Muscle of leg (tissue), 3 donors: ENCODE measurements at regions not wholly inside any gene's neighbourhood (a gene's known extent, or its start where the extent isn't known, plus 50 kb on each side); places are given as distances from the start of the nearest gene placed in this dataset.
A peak's percentile ranks its signal among the peaks of the same experiment; 100 is the strongest.
"Not testable (repeated sequence)": the region's sequence is repeated elsewhere in the genome, so short reads cannot be mapped to it uniquely, and the experiment has no call there.

Source experiments
- DNase-seq: peaks from one replicate; pipeline ENCODE4 v3.0.0; 2013
- H3K27ac ChIP-seq: one replicate; pipeline ENCODE4 v1.5.1; 2013; ENCODE audit warnings: mild to moderate bottlenecking, low read length, control low read depth
- H3K27me3 ChIP-seq: one replicate; pipeline ENCODE4 v1.6.1; 2013; ENCODE audit warnings: low read length; ENCODE audit not compliant: control insufficient read depth, insufficient read depth
- H3K36me3 ChIP-seq: one replicate; pipeline ENCODE4 v1.6.1; 2013; ENCODE audit warnings: low read length; ENCODE audit not compliant: control insufficient read depth, insufficient read depth
- H3K4me1 ChIP-seq: one replicate; pipeline ENCODE4 v1.6.1; 2013; ENCODE audit warnings: low read length; ENCODE audit not compliant: control insufficient read depth, insufficient read depth
- H3K4me3 ChIP-seq: one replicate; pipeline ENCODE4 v1.5.1; 2013; ENCODE audit warnings: low read length, control low read depth
- H3K9me3 ChIP-seq: replicated peaks from 2 replicates; pipeline ENCODE4 v1.6.1; 2013; ENCODE audit warnings: low read depth, low read length; ENCODE audit not compliant: control insufficient read depth
- whole genome bisulfite sequencing: methylation state at CpG from one replicate; pipeline ENCODE4 v1.1.5; 2013; ENCODE audit warnings: missing lambda C conversion rate; ENCODE audit not compliant: insufficient coverage; 5-methylcytosine and 5-hydroxymethylcytosine counted together

DNA sequence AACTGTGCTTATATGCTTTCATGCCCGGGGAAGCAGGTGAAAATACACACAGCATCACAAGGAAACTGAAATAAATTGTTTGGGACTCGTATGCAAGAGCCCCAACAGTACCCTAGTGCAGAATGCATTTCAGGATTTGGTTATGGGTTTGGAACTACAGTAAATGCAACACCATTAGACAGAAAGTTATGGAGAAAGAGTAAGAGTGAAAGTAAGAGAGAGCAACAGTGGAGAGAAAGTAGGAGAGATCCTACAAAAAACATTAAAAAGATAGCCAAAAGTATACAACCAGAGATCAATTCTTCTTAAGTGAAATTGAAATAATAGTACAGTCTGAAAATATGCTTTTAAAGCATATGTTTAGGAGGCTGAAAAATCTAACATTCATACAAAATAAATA lies 231.1 kb downstream of the TFEC start:
- no peak for DNase-seq
- WGBS: no CpG with 5 or more reads among the region's 2 CpGs
- H3K27ac ChIP-seq: no peak overlapping the region
- H3K9me3 ChIP-seq: no peaks in the 10 kb centered on the region
- H3K4me1 ChIP-seq: no peaks in the 10 kb centered on the region
- H3K27me3 ChIP-seq: no peaks in the 10 kb centered on the region
- no peaks in the 10 kb centered on the region for H3K36me3 ChIP-seq
- H3K4me3 ChIP-seq: no peak overlapping the region

DNA sequence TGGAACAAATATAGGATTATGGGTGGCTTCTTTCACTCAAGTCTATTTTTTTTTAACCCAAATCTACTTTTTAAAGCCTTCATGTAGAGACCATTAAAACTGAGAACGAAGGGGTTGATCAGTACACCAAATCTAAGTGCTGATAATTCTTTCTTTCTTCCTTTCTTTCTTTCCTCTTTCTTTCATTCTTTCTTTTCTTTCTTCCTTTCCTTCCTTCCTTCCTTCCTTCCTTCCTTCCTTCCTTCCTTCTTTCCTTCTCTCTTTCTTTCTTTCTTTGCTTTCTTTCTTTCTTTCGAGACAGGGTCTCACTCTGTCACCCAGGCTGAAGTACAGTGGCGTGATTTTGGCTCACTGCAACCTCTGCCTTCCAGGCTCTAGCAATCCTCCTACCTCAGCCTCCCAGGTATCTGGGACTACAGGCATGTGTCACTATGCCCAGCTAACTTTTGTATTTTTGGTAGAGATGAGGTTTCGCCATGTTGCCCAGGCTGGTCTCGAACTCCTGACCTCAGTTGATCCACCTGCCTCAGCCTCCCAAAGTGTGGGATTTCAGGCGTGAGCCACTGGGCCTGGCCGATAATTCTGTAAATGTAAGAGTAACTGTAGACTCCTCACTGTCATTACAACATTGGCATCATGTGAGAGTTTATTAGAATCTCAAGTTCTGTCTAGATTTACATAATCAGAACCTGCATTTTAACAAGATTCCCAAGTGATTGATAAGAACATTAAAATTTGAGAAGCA lies 236.4 kb downstream of the TFEC start:
- no peak overlapping the region for H3K4me3 ChIP-seq
- no peak overlapping the region for H3K27ac ChIP-seq
- no peak for DNase-seq
- no peaks in the 10 kb centered on the region for H3K36me3 ChIP-seq
- no peaks in the 10 kb centered on the region for H3K27me3 ChIP-seq
- no peaks in the 10 kb centered on the region for H3K4me1 ChIP-seq
- H3K9me3 ChIP-seq: no peaks in the 10 kb centered on the region
- WGBS: 100% methylated on average over 2 of the region's 7 CpGs

DNA sequence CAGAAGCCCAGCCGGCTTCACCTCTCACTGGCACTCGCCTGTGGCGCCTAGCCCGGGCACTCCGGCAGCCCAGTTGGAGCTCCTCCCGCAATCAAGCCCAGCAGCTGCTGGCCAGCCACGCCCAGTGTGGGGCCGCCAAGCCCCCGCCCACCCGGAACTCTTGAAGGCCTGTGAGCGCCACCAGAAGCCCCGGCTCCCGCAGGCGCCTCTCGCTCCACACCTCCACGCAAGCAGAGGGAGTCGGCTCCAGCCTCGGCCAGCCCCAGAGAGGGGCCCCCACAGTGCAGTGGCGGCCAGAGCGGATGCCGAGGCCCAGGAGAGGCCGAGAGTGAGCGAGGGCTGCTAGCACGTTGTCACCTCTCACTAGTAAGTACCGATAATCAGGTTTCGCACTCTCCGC lies 240.7 kb downstream of the TFEC start:
- no peak overlapping the region for H3K4me3 ChIP-seq
- no peak overlapping the region for H3K27ac ChIP-seq
- 95% methylated on average over 26 of the region's 27 CpGs for WGBS
- no peaks in the 10 kb centered on the region for H3K27me3 ChIP-seq
- H3K4me1 ChIP-seq: no peaks in the 10 kb centered on the region
- no peaks in the 10 kb centered on the region for H3K36me3 ChIP-seq
- DNase-seq: no peak
- H3K9me3 ChIP-seq: no peaks in the 10 kb centered on the region

DNA sequence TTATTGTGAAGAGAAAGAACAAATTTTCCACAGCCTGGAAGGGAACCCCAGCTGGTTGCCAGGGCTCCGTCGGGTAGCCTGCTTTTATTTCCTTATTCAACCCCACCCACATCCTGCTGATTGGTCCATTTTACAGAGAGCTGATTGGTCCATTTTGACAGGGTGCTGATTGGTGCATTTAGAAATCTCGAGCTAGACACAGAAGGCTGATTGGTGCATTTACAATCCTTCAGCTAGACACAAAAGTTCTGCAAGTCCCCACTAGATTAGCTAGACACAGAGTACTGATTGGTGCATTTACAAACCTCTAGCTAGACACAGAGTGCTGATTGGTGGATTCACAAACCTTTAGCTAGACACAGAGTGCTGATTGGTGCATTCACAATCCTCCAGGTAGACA lies 241.1 kb downstream of the TFEC start:
- not testable (repeated sequence) for H3K4me1 ChIP-seq, H3K9me3 ChIP-seq, H3K27ac ChIP-seq, H3K36me3 ChIP-seq, H3K27me3 ChIP-seq, H3K4me3 ChIP-seq, DNase-seq
- WGBS: no CpG with 5 or more reads among the region's 3 CpGs

DNA sequence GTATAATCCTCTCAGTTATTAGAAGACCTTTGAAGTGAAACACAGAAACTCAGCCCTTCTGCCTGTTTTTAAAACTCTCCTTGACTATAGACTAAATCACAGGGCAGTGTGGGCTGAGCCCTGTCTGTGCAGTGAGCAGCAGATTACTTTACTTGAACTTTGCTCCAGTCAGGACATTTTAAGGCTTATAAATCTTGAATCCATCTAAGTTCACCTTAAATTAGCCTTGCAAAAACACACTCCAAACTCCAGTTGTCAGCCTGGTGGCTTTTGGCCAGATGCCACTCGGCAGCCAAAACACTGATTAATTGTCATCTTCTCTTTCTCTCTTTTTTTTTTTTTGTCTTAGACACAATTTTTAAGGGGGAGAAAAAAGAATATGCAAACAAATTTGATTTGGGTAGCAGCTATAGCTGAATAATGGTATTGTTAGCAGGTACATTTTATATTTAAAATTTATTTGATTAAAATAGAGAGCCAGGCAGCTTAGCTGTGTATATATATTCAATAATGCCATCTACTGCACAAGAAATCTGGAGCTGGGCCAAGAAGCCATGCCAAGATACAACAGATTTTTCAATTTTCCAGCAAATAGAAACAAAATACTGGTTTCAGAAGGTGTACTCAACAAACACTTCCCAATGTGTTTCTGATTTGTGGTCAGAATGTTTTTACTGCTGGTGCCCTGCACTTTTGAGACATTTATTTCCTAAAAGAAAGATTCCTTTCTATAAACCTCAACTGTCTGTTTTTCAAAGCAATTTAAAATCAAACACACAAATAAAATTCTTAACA lies 247.7 kb downstream of the TFEC start:
- no peaks in the 10 kb centered on the region for H3K27me3 ChIP-seq
- H3K27ac ChIP-seq: no peak overlapping the region
- peak; percentile 41 for DNase-seq
- H3K9me3 ChIP-seq: no peaks in the 10 kb centered on the region
- H3K36me3 ChIP-seq: no peaks in the 10 kb centered on the region
- peaks cover 3% of the 10 kb centered on the region for H3K4me1 ChIP-seq
- no peak overlapping the region for H3K4me3 ChIP-seq
- WGBS: no CpG with 5 or more reads among the region's 1 CpG

DNA sequence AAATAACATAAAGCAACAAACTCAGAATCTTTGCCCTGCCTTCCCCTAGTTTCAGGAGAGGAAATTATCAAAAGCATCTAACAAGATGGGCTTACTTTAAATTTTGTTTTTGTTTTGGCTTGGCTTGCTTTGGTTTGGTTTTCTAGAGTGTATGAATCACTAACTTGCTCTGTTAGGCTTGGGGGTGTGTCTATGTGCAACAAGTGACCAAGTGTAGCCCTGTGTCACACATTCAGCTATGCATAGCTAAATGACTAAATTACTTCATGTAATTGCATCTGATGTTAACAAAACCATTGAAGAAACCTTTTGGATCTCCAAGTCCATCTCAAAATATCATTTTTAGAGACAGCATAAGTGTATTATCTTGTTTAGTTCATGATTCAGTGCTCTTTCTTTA lies 251.0 kb downstream of the TFEC start:
- no peaks in the 10 kb centered on the region for H3K27me3 ChIP-seq
- no peaks in the 10 kb centered on the region for H3K36me3 ChIP-seq
- no peaks in the 10 kb centered on the region for H3K9me3 ChIP-seq
- H3K4me1 ChIP-seq: peaks cover 3% of the 10 kb centered on the region
- no peak overlapping the region for H3K27ac ChIP-seq
- no peak for DNase-seq
- no peak overlapping the region for H3K4me3 ChIP-seq

DNA sequence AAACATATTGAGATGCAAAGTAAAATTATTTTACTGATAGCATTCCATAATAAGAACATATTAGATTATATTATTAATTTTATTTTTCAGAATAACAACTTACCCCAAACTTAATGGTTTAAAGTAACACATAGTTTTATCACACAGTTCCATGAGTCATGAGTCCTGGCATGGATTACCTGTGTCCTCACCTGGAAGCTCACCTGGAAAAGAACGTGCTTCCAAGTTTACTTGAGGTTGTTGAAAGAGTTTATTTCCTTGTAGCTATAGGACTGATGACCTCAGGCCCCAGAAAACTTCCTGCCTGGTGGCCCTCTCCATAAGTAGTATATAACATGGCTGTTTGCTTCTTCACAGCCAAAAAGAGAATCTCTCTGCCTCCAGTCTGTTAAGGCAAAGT lies 254.6 kb downstream of the TFEC start:
- Histone ChIP-seq H3K27me3 (no peaks in the 10 kb centered on the region), H3K27ac (no peak overlapping the region), H3K9me3 (no peaks in the 10 kb centered on the region), H3K36me3 (no peaks in the 10 kb centered on the region), H3K4me3 (no peak overlapping the region), H3K4me1 (no peaks in the 10 kb centered on the region)
- DNase-seq: no peak
- WGBS: 57% methylated on average over 1 of the region's 1 CpG

DNA sequence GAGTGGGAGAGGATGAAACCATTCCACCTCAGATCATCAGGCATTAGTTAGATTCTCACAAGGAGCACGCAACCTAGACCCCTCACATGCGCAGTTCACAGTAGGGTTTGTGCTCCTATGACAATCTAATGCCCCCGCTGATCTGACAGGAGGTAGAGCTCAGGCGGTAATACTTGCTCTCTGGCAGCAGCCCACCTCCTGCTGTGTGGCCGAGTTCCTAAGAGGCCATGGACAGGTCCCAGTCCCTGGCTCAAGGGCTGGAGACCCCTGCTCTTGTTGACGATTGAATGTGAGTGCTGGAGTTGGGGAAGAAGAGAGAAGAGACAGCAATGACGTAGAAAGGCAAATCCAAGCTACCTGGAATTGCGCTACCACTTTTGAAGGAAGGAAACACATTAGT lies 267.2 kb downstream of the TFEC start:
- H3K27ac ChIP-seq: no peak overlapping the region
- no peaks in the 10 kb centered on the region for H3K27me3 ChIP-seq
- H3K9me3 ChIP-seq: no peaks in the 10 kb centered on the region
- WGBS: 83% methylated on average over 8 of the region's 8 CpGs
- no peaks in the 10 kb centered on the region for H3K36me3 ChIP-seq
- H3K4me3 ChIP-seq: no peak overlapping the region
- no peaks in the 10 kb centered on the region for H3K4me1 ChIP-seq
- no peak for DNase-seq

DNA sequence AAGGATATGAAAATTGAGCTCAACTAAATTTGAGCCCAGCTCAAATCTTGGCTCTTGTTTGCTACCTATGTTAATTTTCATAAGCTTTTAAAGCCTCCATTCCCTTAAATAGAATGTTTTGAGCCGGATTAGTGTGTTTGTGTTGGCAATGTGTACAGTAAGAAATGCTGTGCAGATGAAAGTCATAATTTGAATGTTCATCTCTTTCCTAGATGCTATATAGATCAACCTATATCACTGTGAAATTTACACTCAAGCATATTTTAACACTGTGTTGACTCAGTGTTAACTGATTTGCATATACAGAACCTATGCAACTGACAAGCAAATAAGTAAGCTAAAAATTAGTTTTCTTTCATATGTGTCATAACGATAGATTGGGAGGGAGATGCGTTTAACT lies 272.5 kb downstream of the TFEC start:
- Histone ChIP-seq H3K36me3 (no peaks in the 10 kb centered on the region), H3K27me3 (no peaks in the 10 kb centered on the region), H3K4me1 (no peaks in the 10 kb centered on the region), H3K9me3 (no peaks in the 10 kb centered on the region), H3K27ac (no peak overlapping the region), H3K4me3 (no peak overlapping the region)
- DNase-seq: no peak
- WGBS: no CpG with 5 or more reads among the region's 3 CpGs

DNA sequence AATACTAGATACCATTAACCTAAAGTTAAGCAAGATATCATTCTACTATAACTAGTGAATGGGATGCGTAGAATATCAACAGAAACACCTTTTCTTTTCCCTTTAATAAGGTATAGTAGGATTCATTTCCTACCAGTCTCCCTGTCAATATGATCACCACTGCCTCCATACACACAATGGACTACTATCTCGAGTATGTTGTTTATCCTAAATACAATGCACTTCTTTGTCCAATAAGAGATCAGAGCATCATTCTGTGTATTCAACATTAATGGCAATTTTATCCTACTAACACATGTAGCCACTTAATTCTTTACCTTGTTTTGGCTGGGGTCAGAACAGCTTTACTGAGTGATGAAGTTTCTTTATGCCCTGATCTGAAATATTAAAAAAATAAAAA lies 276.3 kb downstream of the TFEC start:
- no peaks in the 10 kb centered on the region for H3K4me1 ChIP-seq
- no CpG with 5 or more reads among the region's 2 CpGs for WGBS
- no peak overlapping the region for H3K27ac ChIP-seq
- no peak overlapping the region for H3K4me3 ChIP-seq
- H3K9me3 ChIP-seq: no peaks in the 10 kb centered on the region
- no peak for DNase-seq
- H3K27me3 ChIP-seq: no peaks in the 10 kb centered on the region
- H3K36me3 ChIP-seq: no peaks in the 10 kb centered on the region
